Astrocyte (in vitro differentiated cells and primary cell): ENCODE measurements at regions not wholly inside any gene's neighbourhood (a gene's known extent, or its start where the extent isn't known, plus 50 kb on each side); places are given as distances from the start of the nearest gene placed in this dataset.

Source experiments
- CTCF ChIP-seq: IDR thresholded peaks from 2 replicates; pipeline ENCODE4 v1.5.1; 2011; ENCODE audit warnings: low read depth, mild to moderate bottlenecking, inconsistent platforms, low read length, moderate library complexity; ENCODE audit not compliant: insufficient read depth
- EZH2 ChIP-seq: IDR thresholded peaks from 2 replicates; pipeline ENCODE4 v1.6.1; 2012; ENCODE audit warnings: mild to moderate bottlenecking, low read length, inconsistent platforms; ENCODE audit not compliant: insufficient read depth

DNA sequence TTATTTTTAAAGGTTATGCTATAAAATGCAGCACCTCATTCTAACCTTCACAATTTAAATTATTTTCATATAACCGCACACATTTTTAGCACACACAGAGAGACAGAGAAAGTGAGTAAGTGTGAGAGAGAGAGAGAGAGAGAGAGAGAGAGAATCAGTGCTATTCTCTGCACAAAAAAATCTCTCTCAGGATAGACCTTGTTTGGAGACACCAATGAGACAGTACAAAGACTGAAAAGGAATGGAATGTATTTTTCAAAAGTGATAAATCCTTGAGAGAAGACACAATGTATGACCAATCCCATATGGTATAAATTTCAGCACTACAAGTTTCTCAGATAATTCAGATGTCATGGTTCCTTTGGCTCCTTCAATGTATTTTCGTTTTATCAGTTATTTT is 132.1 kb upstream of the PCDH18 start:
- no peak for TF ChIP-seq CTCF
- no peak for TF ChIP-seq EZH2
